Osteoblast (primary cell): ENCODE measurements at regions not wholly inside any gene's neighbourhood (a gene's known extent, or its start where the extent isn't known, plus 50 kb on each side); places are given as distances from the start of the nearest gene placed in this dataset.
A peak's percentile ranks its signal among the peaks of the same experiment; 100 is the strongest.

Source experiments
- DNase-seq: peaks from one replicate; pipeline ENCODE4 v3.0.0; 2011; ENCODE audit warnings: low spot score, mixed read lengths; ENCODE audit not compliant: insufficient read length; ENCODE audit errors: missing footprints
- H2AFZ ChIP-seq: 2 replicates; pipeline ENCODE4 v1.6.0; 2011; ENCODE audit warnings: mild to moderate bottlenecking, low read length
- H3K27ac ChIP-seq: 2 replicates; pipeline ENCODE4 v1.5.1; 2011; ENCODE audit warnings: mild to moderate bottlenecking, low read depth, low read length, moderate library complexity
- H3K27me3 ChIP-seq: 2 replicates; pipeline ENCODE4 v1.6.0; 2012; ENCODE audit warnings: mild to moderate bottlenecking, control low read depth, inconsistent platforms, low read length, moderate library complexity; ENCODE audit not compliant: insufficient read depth
- H3K36me3 ChIP-seq: 2 replicates; pipeline ENCODE4 v1.5.1; 2011; ENCODE audit warnings: mild to moderate bottlenecking, low read length, control low read depth, moderate library complexity; ENCODE audit not compliant: insufficient read depth
- H3K4me1 ChIP-seq: 2 replicates; pipeline ENCODE4 v1.5.1; 2011; ENCODE audit warnings: mild to moderate bottlenecking, low read length, control low read depth, moderate library complexity; ENCODE audit not compliant: insufficient read depth
- H3K4me2 ChIP-seq: 2 replicates; pipeline ENCODE4 v1.6.0; 2011; ENCODE audit warnings: mild to moderate bottlenecking, low read length; ENCODE audit not compliant: insufficient read depth
- H3K4me3 ChIP-seq: fragments of 200-600 bp; sonication (generic); 3 replicates; pipeline ENCODE4 v1.5.1; 2012; ENCODE audit warnings: mild to moderate bottlenecking, low read length, inconsistent platforms; ENCODE audit not compliant: insufficient read depth
- H3K79me2 ChIP-seq: 2 replicates; pipeline ENCODE4 v1.6.0; 2012; ENCODE audit warnings: mild to moderate bottlenecking, low read length, control low read depth, inconsistent platforms; ENCODE audit not compliant: insufficient read depth
- H3K9me3 ChIP-seq: 2 replicates; pipeline ENCODE4 v1.5.1; 2011; ENCODE audit warnings: low read depth, low read length, control low read depth
- H4K20me1 ChIP-seq: 2 replicates; pipeline ENCODE4 v1.6.0; 2012; ENCODE audit warnings: mild to moderate bottlenecking, low read length, control low read depth; ENCODE audit not compliant: insufficient read depth
- CTCF ChIP-seq: IDR thresholded peaks from 2 replicates; pipeline ENCODE4 v1.5.1; 2011; ENCODE audit warnings: mild to moderate bottlenecking, low read depth, low read length, moderate library complexity; ENCODE audit errors: extremely low read depth

GRCh38 chr10:78255796-78256638 is 222.4 kb downstream of the RPS24 start:
- TF ChIP-seq CTCF = no peak
- Histone ChIP-seq H3K4me1 (peaks cover 37% of the 10 kb centered on the region), H3K79me2 (no peaks in the 10 kb centered on the region), H3K27ac (peak overlapping the region; percentile 95), H3K9me3 (no peaks in the 10 kb centered on the region), H3K36me3 (no peaks in the 10 kb centered on the region), H3K4me3 (no peak overlapping the region), H3K27me3 (no peaks in the 10 kb centered on the region), H4K20me1 (no peaks in the 10 kb centered on the region), H2AFZ (peak overlapping the region; percentile 52), H3K4me2 (peak overlapping the region; percentile 28)
- peak; percentile 96 for DNase-seq

- no peaks in the 10 kb centered on the region for H3K36me3 ChIP-seq
- H3K9me3 ChIP-seq = no peaks in the 10 kb centered on the region
- no peak overlapping the region for H3K27ac ChIP-seq
- H4K20me1 ChIP-seq = no peaks in the 10 kb centered on the region
- no peak for TF ChIP-seq CTCF
- H3K4me2 ChIP-seq = no peak overlapping the region
- H3K79me2 ChIP-seq = no peaks in the 10 kb centered on the region
- peaks cover 49% of the 10 kb centered on the region for H3K4me1 ChIP-seq
- H2AFZ ChIP-seq = no peak overlapping the region
- no peak for DNase-seq
- H3K27me3 ChIP-seq = no peaks in the 10 kb centered on the region
- no peak overlapping the region for H3K4me3 ChIP-seq
Measured at GRCh38 chr10:78258323-78259030, 224.8 kb downstream of the RPS24 start.

- no peaks in the 10 kb centered on the region for H3K27me3 ChIP-seq
- H3K79me2 ChIP-seq = no peaks in the 10 kb centered on the region
- no peak for TF ChIP-seq CTCF
- H3K36me3 ChIP-seq = no peaks in the 10 kb centered on the region
- no peaks in the 10 kb centered on the region for H3K9me3 ChIP-seq
- no peak overlapping the region for H2AFZ ChIP-seq
- no peak overlapping the region for H3K27ac ChIP-seq
- peaks cover 51% of the 10 kb centered on the region for H3K4me1 ChIP-seq
- H3K4me2 ChIP-seq = no peak overlapping the region
- no peak for DNase-seq
- no peaks in the 10 kb centered on the region for H4K20me1 ChIP-seq
- no peak overlapping the region for H3K4me3 ChIP-seq
Measured at GRCh38 chr10:78259391-78259790, 225.7 kb downstream of the RPS24 start.

GRCh38 chr10:78260141-78260540 is 226.5 kb downstream of the RPS24 start:
- Histone ChIP-seq H3K27ac (no peak overlapping the region), H2AFZ (no peak overlapping the region), H3K9me3 (no peaks in the 10 kb centered on the region), H3K4me3 (no peak overlapping the region), H3K4me2 (no peak overlapping the region), H3K36me3 (no peaks in the 10 kb centered on the region), H3K27me3 (no peaks in the 10 kb centered on the region), H4K20me1 (no peaks in the 10 kb centered on the region), H3K4me1 (peaks cover 48% of the 10 kb centered on the region), H3K79me2 (no peaks in the 10 kb centered on the region)
- no peak for DNase-seq
- TF ChIP-seq CTCF = no peak
